HepG2 (cell line): ENCODE measurements at regions not wholly inside any gene's neighbourhood (a gene's known extent, or its start where the extent isn't known, plus 50 kb on each side); places are given as distances from the start of the nearest gene placed in this dataset.

Source experiments
- FOXP1 ChIP-seq, 2 experiments: fragments of 450-650 bp in 1 of 2; IDR thresholded peaks; 2 replicates each; pipeline ENCODE4 v1.6.1; 2017 to 2018; ENCODE audit warnings: antibody characterized with exemption in 1 of 2
- NFKBIZ ChIP-seq: IDR thresholded peaks from 2 replicates; pipeline ENCODE4 v1.6.1; 2018; ENCODE audit warnings: missing genetic modification reagents, missing compliant biosample characterization
- SETDB1 ChIP-seq: sonication (generic); formaldehyde crosslinking; IDR thresholded peaks from 2 replicates; pipeline ENCODE4 v1.5.1; 2020; ENCODE audit warnings: missing genetic modification reagents, mild to moderate bottlenecking, borderline replicate concordance
- ZNF232 ChIP-seq: sonication (generic); formaldehyde crosslinking; IDR thresholded peaks from 2 replicates; pipeline ENCODE4 v1.4.0; 2020; ENCODE audit warnings: missing genetic modification reagents, borderline replicate concordance
- ZNF274 ChIP-seq: sonication (generic); formaldehyde crosslinking; IDR thresholded peaks from 2 replicates; pipeline ENCODE4 v1.5.1; 2020; ENCODE audit warnings: mild to moderate bottlenecking, missing genetic modification reagents
- ZNF282 ChIP-seq: fragments of 450-650 bp; IDR thresholded peaks from 2 replicates; pipeline ENCODE4 v1.6.1; 2018; ENCODE audit not compliant: partially characterized antibody
- ZNF562 ChIP-seq: sonication (generic); formaldehyde crosslinking; IDR thresholded peaks from 2 replicates; pipeline ENCODE4 v1.8.0; 2022; ENCODE audit warnings: missing genetic modification reagents, borderline replicate concordance
- TF ChIP-seq, protein P1 (sequence below): sonication (generic); formaldehyde crosslinking; IDR thresholded peaks from 2 replicates; pipeline ENCODE4 v1.5.1; 2020; ENCODE audit warnings: missing genetic modification reagents, mild to moderate bottlenecking, borderline replicate concordance
- TF ChIP-seq, protein P2 (sequence below): sonication (generic); formaldehyde crosslinking; IDR thresholded peaks from 2 replicates; pipeline ENCODE4 v1.4.0; 2020; ENCODE audit warnings: missing genetic modification reagents
- TF ChIP-seq, protein P3 (sequence below): sonication (generic); formaldehyde crosslinking; IDR thresholded peaks from 2 replicates; pipeline ENCODE4 v1.8.0; 2022; ENCODE audit warnings: mild to moderate bottlenecking, missing genetic modification reagents, borderline replicate concordance
- TF ChIP-seq, protein P4 (sequence below): sonication (generic); formaldehyde crosslinking; IDR thresholded peaks from 2 replicates; pipeline ENCODE4 v1.4.0; 2020; ENCODE audit warnings: missing genetic modification reagents
- TF ChIP-seq, protein P5 (sequence below): sonication (generic); formaldehyde crosslinking; IDR thresholded peaks from 2 replicates; pipeline ENCODE4 v1.9.0; 2022; ENCODE audit warnings: missing genetic modification reagents, mild to moderate bottlenecking, borderline replicate concordance
- TF ChIP-seq, protein P6 (sequence below): sonication (generic); formaldehyde crosslinking; IDR thresholded peaks from 2 replicates; pipeline ENCODE4 v1.4.0; 2020; ENCODE audit warnings: mild to moderate bottlenecking, missing genetic modification reagents

DNA sequence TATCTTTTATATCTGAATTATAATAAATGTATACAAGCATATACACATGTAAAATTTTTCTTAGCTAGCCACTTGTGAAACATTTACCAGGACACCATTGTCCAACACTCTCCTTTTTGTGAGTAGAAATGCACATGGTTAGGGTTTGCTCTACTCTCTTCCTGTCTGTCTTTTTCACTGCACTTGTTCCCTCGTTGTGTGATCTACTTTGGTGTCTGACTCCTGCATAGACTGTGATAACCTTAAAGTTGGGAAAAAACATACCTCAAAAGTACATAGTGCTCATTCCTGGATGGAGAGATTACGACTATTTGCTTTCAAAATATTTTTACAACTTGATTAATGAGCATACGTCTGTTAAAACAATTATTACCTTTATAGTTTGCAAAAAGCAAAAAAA lies 294.1 kb upstream of the FLRT2 start:
- TF ChIP-seq ZNF274 (CRISPR knock-in tag) (no peak), ZNF232 (CRISPR knock-in tag) (no peak), FOXP1 (IDR thresholded peaks at IDR 0.05) (no peak), FOXP1 (CRISPR knock-in tag; IDR thresholded peaks at IDR 0.05) (no peak), SETDB1 (CRISPR knock-in tag) (no peak), ZNF562 (CRISPR knock-in tag) (no peak), ZNF282 (no peak), NFKBIZ (CRISPR knock-in tag) (no peak)
- TF ChIP-seq, protein P1, sequence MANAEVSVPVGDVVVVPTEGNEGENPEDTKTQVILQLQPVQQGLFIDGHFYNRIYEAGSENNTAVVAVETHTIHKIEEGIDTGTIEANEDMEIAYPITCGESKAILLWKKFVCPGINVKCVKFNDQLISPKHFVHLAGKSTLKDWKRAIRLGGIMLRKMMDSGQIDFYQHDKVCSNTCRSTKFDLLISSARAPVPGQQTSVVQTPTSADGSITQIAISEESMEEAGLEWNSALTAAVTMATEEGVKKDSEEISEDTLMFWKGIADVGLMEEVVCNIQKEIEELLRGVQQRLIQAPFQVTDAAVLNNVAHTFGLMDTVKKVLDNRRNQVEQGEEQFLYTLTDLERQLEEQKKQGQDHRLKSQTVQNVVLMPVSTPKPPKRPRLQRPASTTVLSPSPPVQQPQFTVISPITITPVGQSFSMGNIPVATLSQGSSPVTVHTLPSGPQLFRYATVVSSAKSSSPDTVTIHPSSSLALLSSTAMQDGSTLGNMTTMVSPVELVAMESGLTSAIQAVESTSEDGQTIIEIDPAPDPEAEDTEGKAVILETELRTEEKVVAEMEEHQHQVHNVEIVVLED (CRISPR knock-in tag) = no peak
- TF ChIP-seq, protein P2, sequence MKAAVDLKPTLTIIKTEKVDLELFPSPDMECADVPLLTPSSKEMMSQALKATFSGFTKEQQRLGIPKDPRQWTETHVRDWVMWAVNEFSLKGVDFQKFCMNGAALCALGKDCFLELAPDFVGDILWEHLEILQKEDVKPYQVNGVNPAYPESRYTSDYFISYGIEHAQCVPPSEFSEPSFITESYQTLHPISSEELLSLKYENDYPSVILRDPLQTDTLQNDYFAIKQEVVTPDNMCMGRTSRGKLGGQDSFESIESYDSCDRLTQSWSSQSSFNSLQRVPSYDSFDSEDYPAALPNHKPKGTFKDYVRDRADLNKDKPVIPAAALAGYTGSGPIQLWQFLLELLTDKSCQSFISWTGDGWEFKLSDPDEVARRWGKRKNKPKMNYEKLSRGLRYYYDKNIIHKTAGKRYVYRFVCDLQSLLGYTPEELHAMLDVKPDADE = no peak
- TF ChIP-seq, protein P3, sequence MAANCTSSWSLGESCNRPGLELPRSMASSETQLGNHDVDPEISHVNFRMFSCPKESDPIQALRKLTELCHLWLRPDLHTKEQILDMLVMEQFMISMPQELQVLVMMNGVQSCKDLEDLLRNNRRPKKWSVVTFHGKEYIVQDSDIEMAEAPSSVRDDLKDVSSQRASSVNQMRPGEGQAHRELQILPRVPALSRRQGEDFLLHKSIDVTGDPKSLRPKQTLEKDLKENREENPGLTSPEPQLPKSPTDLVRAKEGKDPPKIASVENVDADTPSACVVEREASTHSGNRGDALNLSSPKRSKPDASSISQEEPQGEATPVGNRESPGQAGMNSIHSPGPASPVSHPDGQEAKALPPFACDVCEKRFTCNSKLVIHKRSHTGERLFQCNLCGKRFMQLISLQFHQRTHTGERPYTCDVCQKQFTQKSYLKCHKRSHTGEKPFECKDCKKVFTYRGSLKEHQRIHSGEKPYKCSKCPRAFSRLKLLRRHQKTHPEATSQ (CRISPR knock-in tag) = no peak
- TF ChIP-seq, protein P4, sequence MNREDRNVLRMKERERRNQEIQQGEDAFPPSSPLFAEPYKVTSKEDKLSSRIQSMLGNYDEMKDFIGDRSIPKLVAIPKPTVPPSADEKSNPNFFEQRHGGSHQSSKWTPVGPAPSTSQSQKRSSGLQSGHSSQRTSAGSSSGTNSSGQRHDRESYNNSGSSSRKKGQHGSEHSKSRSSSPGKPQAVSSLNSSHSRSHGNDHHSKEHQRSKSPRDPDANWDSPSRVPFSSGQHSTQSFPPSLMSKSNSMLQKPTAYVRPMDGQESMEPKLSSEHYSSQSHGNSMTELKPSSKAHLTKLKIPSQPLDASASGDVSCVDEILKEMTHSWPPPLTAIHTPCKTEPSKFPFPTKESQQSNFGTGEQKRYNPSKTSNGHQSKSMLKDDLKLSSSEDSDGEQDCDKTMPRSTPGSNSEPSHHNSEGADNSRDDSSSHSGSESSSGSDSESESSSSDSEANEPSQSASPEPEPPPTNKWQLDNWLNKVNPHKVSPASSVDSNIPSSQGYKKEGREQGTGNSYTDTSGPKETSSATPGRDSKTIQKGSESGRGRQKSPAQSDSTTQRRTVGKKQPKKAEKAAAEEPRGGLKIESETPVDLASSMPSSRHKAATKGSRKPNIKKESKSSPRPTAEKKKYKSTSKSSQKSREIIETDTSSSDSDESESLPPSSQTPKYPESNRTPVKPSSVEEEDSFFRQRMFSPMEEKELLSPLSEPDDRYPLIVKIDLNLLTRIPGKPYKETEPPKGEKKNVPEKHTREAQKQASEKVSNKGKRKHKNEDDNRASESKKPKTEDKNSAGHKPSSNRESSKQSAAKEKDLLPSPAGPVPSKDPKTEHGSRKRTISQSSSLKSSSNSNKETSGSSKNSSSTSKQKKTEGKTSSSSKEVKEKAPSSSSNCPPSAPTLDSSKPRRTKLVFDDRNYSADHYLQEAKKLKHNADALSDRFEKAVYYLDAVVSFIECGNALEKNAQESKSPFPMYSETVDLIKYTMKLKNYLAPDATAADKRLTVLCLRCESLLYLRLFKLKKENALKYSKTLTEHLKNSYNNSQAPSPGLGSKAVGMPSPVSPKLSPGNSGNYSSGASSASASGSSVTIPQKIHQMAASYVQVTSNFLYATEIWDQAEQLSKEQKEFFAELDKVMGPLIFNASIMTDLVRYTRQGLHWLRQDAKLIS (CRISPR knock-in tag) = no peak
- TF ChIP-seq, protein P5, sequence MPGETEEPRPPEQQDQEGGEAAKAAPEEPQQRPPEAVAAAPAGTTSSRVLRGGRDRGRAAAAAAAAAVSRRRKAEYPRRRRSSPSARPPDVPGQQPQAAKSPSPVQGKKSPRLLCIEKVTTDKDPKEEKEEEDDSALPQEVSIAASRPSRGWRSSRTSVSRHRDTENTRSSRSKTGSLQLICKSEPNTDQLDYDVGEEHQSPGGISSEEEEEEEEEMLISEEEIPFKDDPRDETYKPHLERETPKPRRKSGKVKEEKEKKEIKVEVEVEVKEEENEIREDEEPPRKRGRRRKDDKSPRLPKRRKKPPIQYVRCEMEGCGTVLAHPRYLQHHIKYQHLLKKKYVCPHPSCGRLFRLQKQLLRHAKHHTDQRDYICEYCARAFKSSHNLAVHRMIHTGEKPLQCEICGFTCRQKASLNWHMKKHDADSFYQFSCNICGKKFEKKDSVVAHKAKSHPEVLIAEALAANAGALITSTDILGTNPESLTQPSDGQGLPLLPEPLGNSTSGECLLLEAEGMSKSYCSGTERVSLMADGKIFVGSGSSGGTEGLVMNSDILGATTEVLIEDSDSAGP (CRISPR knock-in tag) = no peak
- TF ChIP-seq, protein P6, sequence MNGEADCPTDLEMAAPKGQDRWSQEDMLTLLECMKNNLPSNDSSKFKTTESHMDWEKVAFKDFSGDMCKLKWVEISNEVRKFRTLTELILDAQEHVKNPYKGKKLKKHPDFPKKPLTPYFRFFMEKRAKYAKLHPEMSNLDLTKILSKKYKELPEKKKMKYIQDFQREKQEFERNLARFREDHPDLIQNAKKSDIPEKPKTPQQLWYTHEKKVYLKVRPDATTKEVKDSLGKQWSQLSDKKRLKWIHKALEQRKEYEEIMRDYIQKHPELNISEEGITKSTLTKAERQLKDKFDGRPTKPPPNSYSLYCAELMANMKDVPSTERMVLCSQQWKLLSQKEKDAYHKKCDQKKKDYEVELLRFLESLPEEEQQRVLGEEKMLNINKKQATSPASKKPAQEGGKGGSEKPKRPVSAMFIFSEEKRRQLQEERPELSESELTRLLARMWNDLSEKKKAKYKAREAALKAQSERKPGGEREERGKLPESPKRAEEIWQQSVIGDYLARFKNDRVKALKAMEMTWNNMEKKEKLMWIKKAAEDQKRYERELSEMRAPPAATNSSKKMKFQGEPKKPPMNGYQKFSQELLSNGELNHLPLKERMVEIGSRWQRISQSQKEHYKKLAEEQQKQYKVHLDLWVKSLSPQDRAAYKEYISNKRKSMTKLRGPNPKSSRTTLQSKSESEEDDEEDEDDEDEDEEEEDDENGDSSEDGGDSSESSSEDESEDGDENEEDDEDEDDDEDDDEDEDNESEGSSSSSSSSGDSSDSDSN (CRISPR knock-in tag) = no peak
